ENCODE measurements at regions not wholly inside any gene's neighbourhood (a gene's known extent, or its start where the extent isn't known, plus 50 kb on each side); places are given as distances from the start of the nearest gene placed in this dataset.
"Not testable (repeated sequence)": the region's sequence is repeated elsewhere in the genome, so short reads cannot be mapped to it uniquely, and the experiment has no call there.

DNA sequence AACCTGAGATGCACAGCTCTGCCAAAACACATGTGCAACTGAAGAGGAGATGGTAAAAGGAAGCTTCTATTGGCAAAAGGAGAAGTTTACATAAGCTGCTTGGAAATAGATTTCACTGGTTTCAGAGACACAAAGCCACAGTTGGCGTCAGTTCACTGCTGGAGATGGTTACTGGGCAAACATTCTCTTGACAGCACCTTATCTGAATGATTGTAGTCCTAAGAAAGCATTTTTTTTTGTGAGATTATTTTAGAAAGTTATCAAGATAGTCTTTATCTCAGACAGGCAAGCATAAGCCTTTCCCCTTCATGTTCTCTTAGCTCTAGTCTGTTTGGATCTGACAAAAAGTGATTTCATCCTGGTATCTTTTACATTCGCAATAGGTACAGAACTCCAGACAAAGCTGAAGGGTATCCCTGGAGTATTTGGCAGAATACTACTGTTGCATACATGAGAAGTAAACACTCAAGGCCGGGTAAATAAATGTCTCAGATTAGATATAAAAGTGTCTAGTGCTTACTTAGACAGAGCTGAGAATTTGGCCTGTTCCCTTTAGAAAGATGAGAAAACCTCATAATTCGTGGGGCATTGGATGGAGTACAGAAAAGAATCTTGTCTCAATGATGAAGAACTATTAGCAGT is 1668.0 kb upstream of the NUDT12 start:
- Mint-ChIP-seq H3K27ac (no peak overlapping the region), H3K27me3 (no peaks in the 10 kb centered on the region), H3K4me1 (ENCODE audit: low read depth) (no peaks in the 10 kb centered on the region), H3K9me3 (no peaks in the 10 kb centered on the region), H3K36me3 (ENCODE audit: low read depth) (no peaks in the 10 kb centered on the region), H3K4me3 (no peak overlapping the region)
- intact Hi-C loops (cut with micrococcal nuclease) = no loop called here

DNA sequence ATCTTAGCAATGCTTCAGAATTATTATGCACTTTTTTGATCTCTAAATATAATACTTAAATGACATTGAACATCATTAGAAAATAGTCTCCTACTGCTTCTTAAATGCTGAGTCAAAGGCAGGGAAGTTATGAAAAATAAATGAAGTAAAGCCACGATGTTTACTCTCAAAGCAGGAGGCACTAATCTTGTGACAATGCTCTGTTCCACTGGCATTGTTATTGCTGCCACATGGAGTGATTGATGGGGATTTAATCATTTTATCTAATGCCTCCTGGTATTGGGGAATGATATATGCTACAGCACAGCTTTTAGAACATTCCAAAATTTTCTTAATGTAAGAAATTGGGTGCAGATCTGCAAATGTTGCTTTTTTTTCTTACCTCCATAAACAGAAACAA is 1655.4 kb upstream of the NUDT12 start:
- intact Hi-C loops (cut with micrococcal nuclease) = no loop called here
- Mint-ChIP-seq H3K4me3 (no peak overlapping the region), H3K27me3 (no peaks in the 10 kb centered on the region), H3K27ac (no peak overlapping the region), H3K9me3 (no peaks in the 10 kb centered on the region), H3K4me1 (ENCODE audit: low read depth) (no peaks in the 10 kb centered on the region), H3K36me3 (ENCODE audit: low read depth) (no peaks in the 10 kb centered on the region)

DNA sequence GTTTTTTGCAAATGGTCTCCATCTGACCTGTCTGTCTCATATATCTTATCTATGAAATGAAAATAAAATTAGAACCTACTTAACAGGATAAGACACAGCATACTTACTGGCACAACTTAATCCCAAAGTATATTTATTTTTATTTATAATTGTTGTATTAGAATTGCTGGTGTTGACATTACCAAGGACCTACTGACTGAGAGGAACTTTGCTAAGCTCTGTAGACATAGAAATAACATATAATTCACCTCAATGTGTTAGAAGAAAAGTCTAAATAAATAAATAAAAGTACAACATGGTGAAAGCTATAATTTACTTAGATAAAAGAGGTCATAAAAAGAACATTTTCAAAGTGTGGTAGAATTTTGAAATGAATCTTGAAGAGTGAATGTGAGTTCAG is 1650.5 kb upstream of the NUDT12 start:
- H3K9me3 Mint-ChIP-seq = peaks cover 5% of the 10 kb centered on the region
- no peak overlapping the region for H3K27ac Mint-ChIP-seq
- intact Hi-C loops (cut with micrococcal nuclease) = no loop called here
- no peaks in the 10 kb centered on the region for H3K4me1 Mint-ChIP-seq (ENCODE audit: low read depth)
- no peaks in the 10 kb centered on the region for H3K27me3 Mint-ChIP-seq
- H3K4me3 Mint-ChIP-seq = no peak overlapping the region
- H3K36me3 Mint-ChIP-seq (ENCODE audit: low read depth) = no peaks in the 10 kb centered on the region

DNA sequence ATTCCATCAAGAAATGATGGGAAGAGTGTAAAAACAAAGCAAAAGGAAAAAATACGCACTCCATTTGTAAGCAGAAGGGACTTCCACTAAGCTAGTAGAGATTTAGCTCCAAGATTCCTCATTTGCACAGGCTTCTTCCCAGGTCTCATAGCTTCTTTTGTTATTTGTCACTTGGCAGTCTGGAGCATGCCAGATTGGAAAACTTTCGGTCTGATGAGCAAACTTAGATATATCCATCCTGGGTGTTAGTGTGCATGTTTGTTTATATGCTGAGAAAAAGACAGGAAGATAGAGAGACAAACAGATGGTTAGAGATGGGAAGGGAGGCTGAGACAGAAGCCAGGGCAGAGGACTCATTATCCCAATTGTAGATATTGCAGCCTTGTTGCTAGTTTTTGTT is 1644.5 kb upstream of the NUDT12 start:
- intact Hi-C loops (cut with micrococcal nuclease) = no loop called here
- Mint-ChIP-seq H3K4me3 (no peak overlapping the region), H3K27me3 (no peaks in the 10 kb centered on the region), H3K9me3 (peaks cover 5% of the 10 kb centered on the region), H3K36me3 (ENCODE audit: low read depth) (no peaks in the 10 kb centered on the region), H3K4me1 (ENCODE audit: low read depth) (no peaks in the 10 kb centered on the region), H3K27ac (no peak overlapping the region)

DNA sequence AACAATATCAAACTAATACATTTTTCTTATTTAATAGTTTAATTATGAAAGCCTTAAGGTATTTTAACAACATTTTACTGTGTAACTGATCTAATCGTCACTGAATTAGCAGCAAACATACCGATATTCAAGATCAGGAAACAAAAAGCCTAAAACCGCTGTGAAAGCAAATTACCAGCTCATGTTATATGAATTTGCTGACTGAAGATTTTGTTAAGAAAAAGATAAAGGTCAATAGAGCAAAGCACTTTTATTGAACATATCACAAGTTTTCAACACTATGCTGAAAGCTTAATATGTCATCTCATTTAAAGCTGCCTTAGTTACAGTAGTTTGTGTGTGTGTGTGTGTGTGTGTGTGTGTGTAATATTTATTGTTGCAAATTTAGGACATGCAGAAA is 1634.9 kb upstream of the NUDT12 start:
- no peak overlapping the region for H3K4me3 Mint-ChIP-seq
- intact Hi-C loops (cut with micrococcal nuclease) = no loop called here
- H3K9me3 Mint-ChIP-seq = peaks cover 30% of the 10 kb centered on the region
- H3K4me1 Mint-ChIP-seq (ENCODE audit: low read depth) = no peaks in the 10 kb centered on the region
- H3K36me3 Mint-ChIP-seq (ENCODE audit: low read depth) = no peaks in the 10 kb centered on the region
- H3K27me3 Mint-ChIP-seq = no peaks in the 10 kb centered on the region
- no peak overlapping the region for H3K27ac Mint-ChIP-seq

DNA sequence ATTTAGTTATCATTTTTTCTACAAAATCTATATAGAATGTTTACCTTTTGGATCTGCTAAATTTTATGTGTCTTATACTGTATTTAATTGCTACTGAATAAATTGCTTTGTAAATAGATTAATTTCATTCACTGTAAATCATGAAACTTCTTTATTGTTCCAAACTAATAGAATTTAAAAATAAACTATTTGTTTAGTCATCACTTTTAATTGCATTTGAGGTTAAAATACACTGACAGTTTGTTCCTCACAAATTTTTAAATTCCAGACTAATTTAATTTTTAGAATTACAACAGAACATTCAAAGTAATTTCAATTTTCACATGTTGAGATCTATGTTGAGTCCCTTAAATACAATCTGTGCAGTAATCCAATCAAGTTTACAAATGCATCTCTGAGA is 1633.2 kb upstream of the NUDT12 start:
- Mint-ChIP-seq H3K27ac (no peak overlapping the region), H3K4me1 (ENCODE audit: low read depth) (no peaks in the 10 kb centered on the region), H3K9me3 (peaks cover 25% of the 10 kb centered on the region), H3K27me3 (no peaks in the 10 kb centered on the region), H3K36me3 (ENCODE audit: low read depth) (no peaks in the 10 kb centered on the region), H3K4me3 (no peak overlapping the region)
- intact Hi-C loops (cut with micrococcal nuclease) = no loop called here

DNA sequence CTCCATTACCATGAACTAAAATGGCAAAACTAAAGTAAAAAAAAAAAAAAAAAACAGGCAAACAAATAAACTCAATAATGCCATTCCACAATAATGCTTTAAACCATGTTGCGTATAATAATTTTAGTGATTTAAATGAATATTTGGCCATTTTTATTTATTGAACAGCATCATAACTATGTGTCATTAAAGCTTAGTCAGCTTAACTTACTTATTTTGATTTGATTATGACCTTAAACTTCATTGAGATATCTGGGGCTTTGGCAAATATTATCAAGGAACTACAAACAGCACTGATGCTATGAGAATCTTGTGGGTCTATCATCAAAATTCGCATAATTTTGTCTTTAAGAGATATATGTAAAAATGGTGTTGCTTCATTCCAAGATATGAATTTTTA is 1610.3 kb upstream of the NUDT12 start:
- no peak overlapping the region for H3K27ac Mint-ChIP-seq
- no peaks in the 10 kb centered on the region for H3K36me3 Mint-ChIP-seq (ENCODE audit: low read depth)
- intact Hi-C loops (cut with micrococcal nuclease) = no loop called here
- no peaks in the 10 kb centered on the region for H3K27me3 Mint-ChIP-seq
- H3K9me3 Mint-ChIP-seq = peaks cover 23% of the 10 kb centered on the region
- H3K4me3 Mint-ChIP-seq = no peak overlapping the region
- H3K4me1 Mint-ChIP-seq (ENCODE audit: low read depth) = no peaks in the 10 kb centered on the region

DNA sequence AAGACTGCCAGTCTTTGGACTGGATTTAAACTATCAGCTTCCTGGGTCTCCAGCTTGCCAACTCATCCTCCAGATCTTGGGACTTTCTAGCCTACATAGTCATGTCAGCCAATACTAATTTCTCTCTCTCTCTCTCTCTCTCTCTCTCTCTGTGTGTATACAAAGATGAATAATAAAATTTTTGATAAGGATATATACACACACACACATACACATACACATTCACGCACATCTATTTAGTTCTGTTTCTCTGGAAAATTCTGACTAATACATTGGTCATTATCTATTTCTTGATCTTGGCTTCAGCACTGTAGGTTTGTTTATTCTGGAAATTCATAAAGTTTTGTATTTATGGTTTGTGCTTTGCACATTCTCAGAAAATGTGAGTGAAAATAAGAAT is 1606.2 kb upstream of the NUDT12 start:
- no peak overlapping the region for H3K27ac Mint-ChIP-seq
- no peaks in the 10 kb centered on the region for H3K36me3 Mint-ChIP-seq (ENCODE audit: low read depth)
- H3K4me1 Mint-ChIP-seq (ENCODE audit: low read depth) = no peaks in the 10 kb centered on the region
- H3K27me3 Mint-ChIP-seq = no peaks in the 10 kb centered on the region
- intact Hi-C loops (cut with micrococcal nuclease) = no loop called here
- no peak overlapping the region for H3K4me3 Mint-ChIP-seq
- H3K9me3 Mint-ChIP-seq = peaks cover 27% of the 10 kb centered on the region

DNA sequence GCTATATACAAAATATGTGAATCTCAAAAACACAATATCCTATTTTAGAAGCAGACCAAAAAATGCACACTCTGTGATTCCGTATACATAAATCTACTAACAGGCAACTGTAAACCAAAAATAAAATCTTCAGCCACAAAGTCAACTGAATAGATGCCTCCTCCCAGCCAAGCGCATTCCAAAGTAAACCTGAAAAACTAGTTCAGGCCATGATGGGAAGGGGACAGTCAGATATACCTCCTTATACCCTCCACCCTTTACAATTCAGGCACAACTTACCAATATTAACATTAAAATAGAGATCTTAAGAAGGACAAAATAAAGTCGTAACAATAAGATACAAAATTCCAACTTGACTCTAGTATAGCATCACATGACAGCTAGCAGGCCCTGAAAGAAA is 1604.5 kb upstream of the NUDT12 start:
- Mint-ChIP-seq H3K27me3 (no peaks in the 10 kb centered on the region), H3K4me3 (no peak overlapping the region), H3K27ac (no peak overlapping the region), H3K4me1 (ENCODE audit: low read depth) (no peaks in the 10 kb centered on the region), H3K9me3 (peaks cover 37% of the 10 kb centered on the region), H3K36me3 (ENCODE audit: low read depth) (no peaks in the 10 kb centered on the region)
- intact Hi-C loops (cut with micrococcal nuclease) = no loop called here

DNA sequence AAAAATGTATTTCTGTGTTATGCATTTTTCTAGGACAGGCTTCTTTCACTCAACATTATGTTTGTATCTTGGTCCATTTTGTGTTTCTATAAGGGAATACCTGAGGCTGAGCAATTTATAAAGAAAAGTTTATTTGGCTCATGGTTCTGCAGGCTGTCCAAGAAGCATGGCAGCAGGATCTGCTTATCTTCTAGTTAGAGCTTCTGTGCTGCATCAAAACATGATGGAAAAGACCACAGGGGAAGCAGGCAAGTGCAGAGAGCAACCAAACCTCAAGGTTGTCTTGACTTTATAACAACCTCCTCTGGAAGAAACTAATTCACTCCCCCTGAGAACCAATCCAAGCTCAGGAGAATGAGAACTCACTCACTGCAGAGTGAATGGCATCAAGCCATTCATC is 1601.0 kb upstream of the NUDT12 start:
- Mint-ChIP-seq H3K36me3 (ENCODE audit: low read depth) (no peaks in the 10 kb centered on the region), H3K27me3 (no peaks in the 10 kb centered on the region), H3K9me3 (peaks cover 21% of the 10 kb centered on the region), H3K4me3 (no peak overlapping the region), H3K27ac (no peak overlapping the region), H3K4me1 (ENCODE audit: low read depth) (no peaks in the 10 kb centered on the region)
- intact Hi-C loops (cut with micrococcal nuclease) = no loop called here

DNA sequence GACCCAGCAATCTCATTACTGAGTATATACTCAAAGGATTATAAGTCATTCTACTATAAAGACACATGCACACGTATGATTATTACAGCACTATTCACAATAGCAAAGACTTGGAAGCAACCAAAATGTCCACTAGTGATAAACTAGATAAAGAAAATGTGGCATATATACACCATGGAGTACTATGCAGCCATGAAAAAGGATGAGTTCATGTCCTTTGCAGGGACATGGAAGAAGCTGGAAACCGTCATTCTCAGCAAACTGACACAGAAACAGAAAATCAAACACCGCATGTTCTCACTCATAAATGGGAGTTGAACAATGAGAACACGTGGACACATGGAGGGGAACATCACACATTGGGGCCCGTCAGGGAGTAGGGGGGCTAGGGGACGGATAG is 1600.0 kb upstream of the NUDT12 start:
- H3K36me3 Mint-ChIP-seq (ENCODE audit: low read depth); H3K4me3 Mint-ChIP-seq; H3K27me3 Mint-ChIP-seq; H3K27ac Mint-ChIP-seq; H3K4me1 Mint-ChIP-seq (ENCODE audit: low read depth); intact Hi-C loops (cut with micrococcal nuclease): not testable (repeated sequence)
- H3K9me3 Mint-ChIP-seq = peaks cover 11% of the 10 kb centered on the region

DNA sequence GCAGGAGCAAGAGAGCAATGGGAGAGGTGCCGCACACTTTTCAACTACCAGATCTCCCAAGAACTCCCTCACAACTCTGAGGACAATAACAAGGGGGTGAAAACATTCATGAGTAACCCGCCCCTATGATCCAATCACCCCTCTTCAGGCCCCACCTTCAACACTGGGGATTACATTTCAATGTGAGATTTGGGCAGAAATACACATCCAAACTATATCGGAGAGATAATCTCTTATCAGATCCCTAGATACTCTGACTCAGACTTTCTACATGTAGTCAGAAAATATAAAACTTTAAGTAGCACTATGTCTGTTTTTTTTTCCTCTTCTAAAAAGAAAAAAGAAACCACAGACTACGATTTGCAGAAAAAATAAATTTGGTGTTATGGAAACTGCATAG is 1595.9 kb upstream of the NUDT12 start:
- H3K27me3 Mint-ChIP-seq = no peaks in the 10 kb centered on the region
- H3K36me3 Mint-ChIP-seq (ENCODE audit: low read depth) = no peaks in the 10 kb centered on the region
- intact Hi-C loops (cut with micrococcal nuclease) = no loop called here
- H3K4me3 Mint-ChIP-seq = no peak overlapping the region
- H3K9me3 Mint-ChIP-seq = peaks cover 24% of the 10 kb centered on the region
- no peaks in the 10 kb centered on the region for H3K4me1 Mint-ChIP-seq (ENCODE audit: low read depth)
- no peak overlapping the region for H3K27ac Mint-ChIP-seq

DNA sequence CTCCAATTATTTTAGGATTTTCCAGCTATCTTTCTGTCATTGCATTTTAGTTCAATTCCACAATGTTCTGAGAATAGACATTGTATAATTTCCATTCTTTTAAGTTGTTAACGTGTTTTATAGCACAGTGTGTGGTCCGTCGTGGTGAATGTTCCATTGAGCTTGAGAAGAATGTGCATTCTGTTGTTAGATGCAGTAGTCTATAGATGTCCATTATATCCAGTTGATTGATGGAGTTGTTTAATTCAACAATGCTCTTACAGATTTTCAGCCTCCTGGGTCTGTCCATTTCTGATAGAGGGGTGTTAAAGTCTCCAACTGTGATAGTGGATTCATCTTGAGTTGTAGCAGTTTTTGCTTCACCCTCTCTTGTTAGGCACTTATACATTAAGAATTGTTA is 1587.7 kb upstream of the NUDT12 start:
- no peaks in the 10 kb centered on the region for H3K4me1 Mint-ChIP-seq (ENCODE audit: low read depth)
- H3K27ac Mint-ChIP-seq = no peak overlapping the region
- H3K4me3 Mint-ChIP-seq = no peak overlapping the region
- H3K27me3 Mint-ChIP-seq = no peaks in the 10 kb centered on the region
- H3K36me3 Mint-ChIP-seq (ENCODE audit: low read depth) = no peaks in the 10 kb centered on the region
- intact Hi-C loops (cut with micrococcal nuclease) = no loop called here
- H3K9me3 Mint-ChIP-seq = peaks cover 10% of the 10 kb centered on the region

DNA sequence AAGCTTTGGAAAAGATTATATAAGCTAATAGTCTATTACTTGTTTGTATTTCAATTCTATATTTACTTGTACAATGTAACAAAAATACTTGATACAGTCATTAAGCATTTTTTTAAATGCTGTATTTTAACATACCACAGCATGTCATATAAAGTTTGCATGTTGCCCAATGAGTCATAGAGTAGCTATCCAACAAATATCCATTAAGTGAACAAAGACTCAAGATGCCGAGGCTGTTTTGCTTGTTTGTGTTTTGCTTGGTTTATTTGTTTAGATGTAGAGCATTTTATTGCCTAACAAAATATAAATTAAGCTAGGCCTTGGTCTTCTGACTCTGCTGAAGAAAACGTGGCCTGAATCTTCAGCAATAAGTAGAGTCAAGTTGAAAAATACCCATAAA is 1584.3 kb upstream of the NUDT12 start:
- intact Hi-C loops (cut with micrococcal nuclease) = no loop called here
- H3K4me1 Mint-ChIP-seq (ENCODE audit: low read depth) = no peaks in the 10 kb centered on the region
- no peaks in the 10 kb centered on the region for H3K9me3 Mint-ChIP-seq
- H3K27me3 Mint-ChIP-seq = no peaks in the 10 kb centered on the region
- no peak overlapping the region for H3K4me3 Mint-ChIP-seq
- H3K27ac Mint-ChIP-seq = no peak overlapping the region
- no peaks in the 10 kb centered on the region for H3K36me3 Mint-ChIP-seq (ENCODE audit: low read depth)

DNA sequence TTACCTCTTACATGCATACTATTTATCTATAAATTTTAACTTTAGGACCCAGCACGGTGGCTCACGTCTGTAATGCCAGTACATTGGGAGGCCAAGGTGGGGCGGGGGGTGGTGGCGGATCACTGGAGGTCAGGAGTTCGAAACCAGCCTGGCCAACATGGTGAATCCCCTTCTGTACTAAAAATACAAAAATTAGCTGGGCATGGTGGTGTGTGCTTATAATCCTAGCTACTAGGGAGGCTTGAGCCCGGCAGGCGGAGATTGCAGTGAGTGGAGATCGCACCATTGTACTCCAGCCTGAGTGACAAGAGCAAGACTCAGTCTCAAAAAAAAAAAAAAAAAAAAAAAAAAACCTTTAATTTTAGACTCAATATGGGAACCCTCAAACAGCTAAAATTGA is 1582.6 kb upstream of the NUDT12 start:
- intact Hi-C loops (cut with micrococcal nuclease) = no loop called here
- H3K27ac Mint-ChIP-seq = no peak overlapping the region
- H3K4me1 Mint-ChIP-seq (ENCODE audit: low read depth) = no peaks in the 10 kb centered on the region
- H3K27me3 Mint-ChIP-seq = no peaks in the 10 kb centered on the region
- H3K4me3 Mint-ChIP-seq = no peak overlapping the region
- H3K9me3 Mint-ChIP-seq = no peaks in the 10 kb centered on the region
- H3K36me3 Mint-ChIP-seq (ENCODE audit: low read depth) = no peaks in the 10 kb centered on the region
